ENCODE measurements at regions not wholly inside any gene's neighbourhood (a gene's known extent, or its start where the extent isn't known, plus 50 kb on each side); places are given as distances from the start of the nearest gene placed in this dataset.

DNA sequence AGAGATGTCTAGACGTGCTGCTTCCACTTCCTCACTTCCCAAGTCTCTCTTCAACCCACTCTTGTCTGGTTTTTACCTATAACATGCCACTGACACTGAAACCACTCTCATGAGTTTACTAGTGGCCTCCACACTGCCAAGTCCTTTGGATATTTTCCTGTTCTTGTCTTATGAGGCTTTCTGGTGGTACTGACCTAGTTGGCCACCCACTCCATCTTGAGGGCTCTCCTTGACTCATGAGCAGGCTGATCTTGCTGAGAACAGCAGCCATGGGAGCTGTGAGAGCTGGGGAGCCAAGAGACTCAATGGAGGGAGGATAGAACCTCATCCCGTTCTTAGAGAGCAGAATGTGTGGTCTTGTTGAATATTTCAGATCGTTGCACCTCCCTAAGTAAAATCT lies 283.4 kb upstream of the PRDM1 start:
- TF ChIP-seq, protein P1, sequence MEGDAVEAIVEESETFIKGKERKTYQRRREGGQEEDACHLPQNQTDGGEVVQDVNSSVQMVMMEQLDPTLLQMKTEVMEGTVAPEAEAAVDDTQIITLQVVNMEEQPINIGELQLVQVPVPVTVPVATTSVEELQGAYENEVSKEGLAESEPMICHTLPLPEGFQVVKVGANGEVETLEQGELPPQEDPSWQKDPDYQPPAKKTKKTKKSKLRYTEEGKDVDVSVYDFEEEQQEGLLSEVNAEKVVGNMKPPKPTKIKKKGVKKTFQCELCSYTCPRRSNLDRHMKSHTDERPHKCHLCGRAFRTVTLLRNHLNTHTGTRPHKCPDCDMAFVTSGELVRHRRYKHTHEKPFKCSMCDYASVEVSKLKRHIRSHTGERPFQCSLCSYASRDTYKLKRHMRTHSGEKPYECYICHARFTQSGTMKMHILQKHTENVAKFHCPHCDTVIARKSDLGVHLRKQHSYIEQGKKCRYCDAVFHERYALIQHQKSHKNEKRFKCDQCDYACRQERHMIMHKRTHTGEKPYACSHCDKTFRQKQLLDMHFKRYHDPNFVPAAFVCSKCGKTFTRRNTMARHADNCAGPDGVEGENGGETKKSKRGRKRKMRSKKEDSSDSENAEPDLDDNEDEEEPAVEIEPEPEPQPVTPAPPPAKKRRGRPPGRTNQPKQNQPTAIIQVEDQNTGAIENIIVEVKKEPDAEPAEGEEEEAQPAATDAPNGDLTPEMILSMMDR (IDR thresholded peaks at IDR 0.05; ENCODE audit: insufficient read depth, low read depth, low read length) = no peak
- TF ChIP-seq EZH2 (IDR thresholded peaks at IDR 0.05; ENCODE audit: insufficient read depth, low read length) = no peak
